Stimulated activated CD4-positive, alpha-beta T cell treated with anti-CD3 and anti-CD28 coated beads, Interleukin-2, amount 100 ng/mL, for 4 hours (primary cell): ENCODE measurements at regions not wholly inside any gene's neighbourhood (a gene's known extent, or its start where the extent isn't known, plus 50 kb on each side); places are given as distances from the start of the nearest gene placed in this dataset.

Experiments
- DNase-seq: peaks from one replicate; pipeline ENCODE4 v3.0.0-alpha.2; 2020; ENCODE audit warnings: low read depth

- no peak for DNase-seq
These were observed 828.1 kb upstream of the ZNF608 start for GRCh38 chr5:125574491-125575044.

DNA sequence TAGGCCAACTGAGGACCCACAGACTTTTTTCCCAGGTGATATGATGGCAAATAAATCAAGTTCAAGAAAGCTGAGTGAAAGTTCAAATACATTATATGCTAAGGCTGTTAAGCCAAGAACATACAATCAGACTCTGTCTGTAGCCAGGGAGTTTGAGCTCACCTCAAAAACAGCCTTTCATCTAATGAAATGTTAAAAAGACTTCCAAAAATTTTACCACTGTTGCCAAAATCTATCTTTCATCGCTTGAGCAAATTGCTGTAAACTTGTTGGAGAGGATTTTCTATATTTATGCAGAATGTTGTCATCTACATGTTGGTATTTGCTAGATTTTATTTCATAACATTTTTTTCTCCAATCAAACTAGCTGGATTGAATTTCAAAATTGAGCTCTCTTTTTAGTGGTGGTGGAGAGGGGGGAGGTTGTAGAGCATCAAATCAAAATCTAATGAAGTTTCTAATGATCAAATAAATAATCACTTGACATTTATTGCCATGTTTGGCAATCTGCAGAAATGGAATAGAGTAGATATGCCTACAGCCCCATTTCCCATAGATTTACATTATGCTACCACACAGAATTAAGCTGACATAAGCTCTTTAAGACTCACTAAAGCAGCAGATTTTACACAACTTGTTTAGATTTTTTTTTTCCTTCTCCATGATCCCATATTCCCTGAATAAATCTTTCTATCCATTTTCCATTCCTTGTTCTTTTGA lies 828.9 kb upstream of the ZNF608 start:
- no peak for DNase-seq

GRCh38 chr5:125575891-125576505 lies 829.6 kb upstream of the ZNF608 start:
- DNase-seq, result no peak

GRCh38 chr5:125576822-125577221 lies 830.4 kb upstream of the ZNF608 start:
- DNase-seq, result no peak

DNA sequence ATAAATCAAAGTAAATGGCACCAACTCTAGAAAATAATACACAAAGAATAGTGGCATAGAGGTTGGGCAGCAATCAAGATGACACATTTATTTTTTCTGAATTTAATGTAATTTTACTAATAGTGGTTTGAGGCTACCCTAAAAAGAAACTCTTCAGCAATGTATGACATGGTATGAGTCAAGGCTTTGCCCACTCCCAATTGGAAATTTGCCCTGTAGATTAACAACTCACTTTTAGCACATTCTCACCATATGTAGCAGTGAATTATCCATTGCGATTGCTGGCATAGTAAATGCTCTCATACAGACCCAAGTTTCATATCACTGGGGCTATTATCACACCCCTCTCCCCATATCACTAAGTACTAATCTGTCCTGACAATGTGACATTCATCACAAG lies 832.1 kb upstream of the ZNF608 start:
- no peak for DNase-seq

- no peak for DNase-seq
These were observed 832.7 kb upstream of the ZNF608 start for GRCh38 chr5:125579182-125579581.

DNA sequence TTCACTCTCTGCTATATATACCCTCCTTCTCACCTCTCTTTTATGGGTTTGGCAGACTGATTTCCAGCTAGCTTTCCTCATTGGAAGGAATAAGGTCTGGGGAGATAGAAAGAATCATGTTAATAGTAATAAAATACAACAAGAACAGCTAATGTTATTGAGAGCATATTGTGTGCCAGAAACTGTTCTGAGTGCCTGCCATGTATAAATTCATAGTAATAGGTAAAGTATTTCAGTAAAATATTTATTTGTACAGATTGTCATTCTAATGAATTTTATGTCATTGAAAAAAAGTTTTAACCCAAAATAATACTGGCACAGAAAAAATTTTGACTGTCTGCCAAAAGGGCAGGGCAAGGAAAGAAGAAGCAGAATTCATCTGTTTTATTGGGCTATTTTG lies 834.9 kb upstream of the ZNF608 start:
- DNase-seq, result no peak

DNA sequence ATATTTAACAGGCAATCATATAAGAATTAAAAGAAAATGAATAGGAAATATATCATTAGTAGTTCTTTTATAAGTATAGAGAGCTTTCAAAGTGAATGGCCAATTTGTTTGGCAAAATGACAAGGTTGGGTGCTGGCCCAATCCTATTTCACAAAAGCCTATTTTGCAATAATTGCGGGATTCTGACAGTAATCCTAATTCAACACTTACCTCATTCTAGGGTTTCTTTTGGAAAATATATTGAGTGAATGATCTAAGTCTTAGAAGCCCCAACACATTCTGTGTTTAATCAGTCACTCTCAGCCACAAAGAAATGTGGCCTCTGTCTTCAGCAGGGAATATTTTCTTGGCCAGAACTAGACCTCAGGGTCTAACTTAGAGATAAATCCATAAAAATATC lies 835.9 kb upstream of the ZNF608 start:
- DNase-seq, result no peak

DNA sequence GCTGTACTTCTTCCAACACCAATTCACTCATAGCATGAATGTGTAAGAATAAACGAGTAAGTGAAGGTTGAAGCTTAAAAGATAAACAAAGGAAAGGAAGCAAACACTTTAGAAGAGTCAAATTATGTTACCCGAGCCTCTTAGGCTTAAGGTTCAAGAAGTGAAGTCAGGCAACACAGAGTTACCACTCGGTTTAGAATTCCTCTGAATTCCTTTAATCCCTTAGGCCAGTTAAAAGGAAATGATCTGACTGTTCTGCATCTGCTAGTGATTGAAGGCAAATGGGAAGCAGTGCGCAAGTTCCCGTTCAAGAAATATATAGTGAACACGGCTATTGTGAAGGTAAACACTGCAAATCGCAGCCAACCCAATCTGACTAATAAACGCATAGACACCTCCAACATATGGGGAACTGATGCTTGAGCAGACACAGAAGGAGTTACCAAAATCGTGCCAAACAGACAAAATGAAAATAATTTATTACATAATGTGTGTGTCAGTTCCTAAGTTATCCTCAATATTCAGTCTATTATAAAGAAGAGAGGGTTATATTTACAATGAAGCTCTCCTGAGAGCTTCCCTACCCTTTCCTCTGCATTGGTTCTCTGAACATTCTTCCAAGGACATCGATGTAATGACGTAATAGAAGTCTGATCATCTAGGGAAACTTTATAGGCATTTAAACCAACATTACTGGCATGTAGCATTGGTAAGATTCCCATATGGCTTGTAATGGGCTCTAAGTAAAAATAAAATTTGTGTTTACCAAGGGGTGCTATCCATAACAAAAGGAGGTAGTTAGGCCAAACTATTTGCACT lies 837.1 kb upstream of the ZNF608 start:
- no peak for DNase-seq

DNA sequence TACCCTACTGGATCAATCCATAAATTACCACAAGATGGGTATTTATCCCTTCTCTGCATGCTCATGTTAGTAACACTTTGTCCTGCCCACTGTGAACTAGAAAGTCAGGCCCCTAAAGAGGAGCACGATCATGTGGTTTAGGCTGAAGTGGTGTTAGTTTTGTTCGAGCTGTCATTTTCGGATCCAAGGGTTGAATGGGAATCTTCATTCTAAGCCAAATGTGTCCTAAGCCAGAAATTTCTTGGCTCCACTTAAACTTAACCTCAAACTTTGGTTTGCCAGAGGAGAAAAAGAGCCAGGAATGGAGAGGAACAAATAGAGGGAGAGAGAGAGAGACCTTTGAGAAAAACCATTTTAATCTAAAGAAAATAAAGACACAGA lies 837.7 kb upstream of the ZNF608 start:
- DNase-seq, result no peak

DNA sequence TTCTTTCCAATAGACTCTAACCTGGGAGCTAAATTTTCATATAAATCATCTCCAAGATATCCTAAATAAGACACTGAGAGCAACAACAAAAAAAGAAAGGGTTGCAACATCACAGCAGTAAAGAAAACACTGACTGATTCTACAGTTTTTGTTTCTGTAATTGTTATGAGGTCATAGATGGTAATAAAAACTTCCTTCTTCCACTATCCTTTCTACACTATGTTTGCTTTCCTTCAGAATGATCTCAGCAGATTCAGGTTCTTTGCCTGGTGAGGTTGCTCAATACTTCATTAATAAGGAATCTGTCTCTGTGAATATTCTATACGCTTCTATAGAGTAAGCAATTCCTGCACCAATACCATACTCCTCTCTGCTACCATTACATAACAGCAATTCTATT lies 835.6 kb upstream of the GRAMD2B start:
- DNase-seq, result no peak

DNA sequence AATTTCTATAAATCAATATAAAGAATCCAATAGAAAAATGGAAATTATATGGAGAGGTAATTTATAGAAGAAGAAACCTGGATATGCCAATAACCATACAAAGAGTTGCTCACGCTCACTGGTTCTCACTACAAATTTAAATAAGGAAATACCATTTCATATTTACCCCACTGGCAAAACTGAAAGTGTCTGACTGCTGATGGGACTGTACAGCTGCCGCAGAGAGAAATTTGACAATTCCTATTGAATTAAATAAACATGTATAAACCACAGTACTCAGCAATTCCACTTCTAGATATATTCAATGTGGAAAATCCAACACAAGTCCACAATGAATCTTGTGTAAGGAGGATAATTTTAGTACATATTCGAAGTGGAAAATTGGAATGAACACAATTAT lies 830.4 kb upstream of the GRAMD2B start:
- DNase-seq, result no peak

- no peak for DNase-seq
These were observed 828.1 kb upstream of the GRAMD2B start for GRCh38 chr5:125595095-125595494.

DNA sequence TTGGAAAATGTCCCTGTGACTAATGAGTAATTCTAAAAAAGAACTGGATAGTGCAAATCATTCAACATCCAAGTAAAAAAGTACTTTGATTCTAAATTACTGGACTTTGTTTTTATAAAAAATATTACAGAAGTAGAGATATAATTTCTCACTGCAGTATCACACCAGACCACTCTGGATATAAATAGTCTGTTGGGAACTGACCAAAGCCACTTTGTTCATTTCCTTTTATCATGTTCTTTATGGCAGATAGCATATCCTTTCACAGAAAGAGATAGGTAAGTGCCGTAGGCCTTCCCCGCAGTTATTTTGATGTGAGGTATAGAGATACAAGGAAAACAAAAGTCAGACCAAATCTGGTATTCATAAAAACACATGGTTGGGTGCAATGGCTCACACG lies 827.4 kb upstream of the GRAMD2B start:
- no peak for DNase-seq

- DNase-seq, result no peak
These were observed 825.9 kb upstream of the GRAMD2B start for GRCh38 chr5:125597338-125597737.

DNA sequence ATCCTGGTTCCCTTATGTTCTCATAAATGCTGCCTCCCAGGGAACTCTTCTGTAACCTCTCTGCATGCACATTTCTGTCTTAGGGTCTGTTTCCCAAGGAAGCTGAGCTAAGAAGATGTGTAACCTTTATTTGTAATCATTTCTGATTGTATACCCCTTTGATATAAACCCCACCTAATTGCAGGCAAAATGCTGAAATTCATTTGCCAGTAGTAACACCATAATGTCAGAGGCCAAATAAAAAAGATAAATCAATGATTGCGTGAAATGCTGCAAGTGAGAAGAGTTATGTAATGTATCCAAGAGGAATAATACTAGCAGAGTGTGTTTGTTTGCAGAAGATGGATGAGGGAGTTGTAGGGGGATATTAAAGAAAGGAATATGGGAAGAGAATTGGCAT lies 822.6 kb upstream of the GRAMD2B start:
- no peak for DNase-seq

- DNase-seq, result no peak
These were observed 821.0 kb upstream of the GRAMD2B start for GRCh38 chr5:125602184-125602583.

DNA sequence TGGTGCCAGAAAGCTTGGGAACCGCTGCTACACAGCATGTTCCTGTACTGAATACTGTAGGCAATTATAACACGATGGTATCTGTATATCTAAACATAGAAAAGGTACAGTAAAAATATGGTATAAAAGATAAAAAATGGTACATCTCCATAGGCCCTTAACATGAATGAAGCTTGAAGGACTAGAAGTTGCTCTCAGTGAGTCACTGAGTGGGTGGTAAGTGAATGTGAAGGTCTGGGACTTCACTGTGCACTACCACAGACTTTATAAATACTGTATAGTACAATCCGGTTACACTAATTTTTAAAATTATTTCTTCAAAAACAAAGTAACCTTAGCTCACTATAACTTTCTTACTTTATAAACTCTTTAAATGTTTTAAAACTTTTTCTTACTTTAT lies 819.9 kb upstream of the GRAMD2B start:
- no peak for DNase-seq

DNA sequence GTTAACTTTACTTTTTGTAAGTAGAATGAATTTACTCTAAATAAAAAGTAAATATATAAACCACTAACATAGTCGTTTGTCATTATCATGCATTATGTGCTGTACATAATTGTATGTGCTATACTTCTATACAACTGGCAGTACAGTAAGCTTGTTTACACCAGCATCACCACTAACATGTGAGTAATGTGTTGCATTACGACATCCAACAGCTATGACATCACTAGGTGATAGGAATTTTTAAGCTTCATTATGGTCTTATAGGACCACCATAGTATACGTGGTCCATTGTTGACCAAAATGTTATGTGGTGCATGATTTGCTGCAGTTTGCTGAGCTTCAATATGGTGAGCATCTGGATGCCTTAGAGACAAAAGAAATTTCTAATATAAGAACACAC lies 819.1 kb upstream of the GRAMD2B start:
- DNase-seq, result no peak

DNA sequence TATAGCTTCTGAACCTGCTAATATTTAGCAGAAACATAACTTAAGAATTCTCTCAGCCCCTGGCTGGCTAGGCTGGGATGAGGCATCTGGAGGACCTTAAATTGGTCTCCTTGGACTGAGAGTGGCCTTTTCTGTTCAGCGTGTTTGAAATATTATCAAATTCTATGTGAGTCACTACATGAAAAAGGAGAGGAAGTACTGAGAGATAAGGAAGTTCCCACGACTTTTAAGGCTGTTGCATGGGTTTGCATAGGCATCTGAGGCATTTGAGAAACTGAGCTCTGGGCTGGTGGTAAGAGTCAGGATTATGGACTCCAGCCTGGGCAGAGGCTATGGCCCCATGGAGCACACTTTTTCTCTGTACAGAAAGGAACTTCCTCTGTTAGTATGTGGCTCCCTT lies 816.2 kb upstream of the GRAMD2B start:
- no peak for DNase-seq

DNA sequence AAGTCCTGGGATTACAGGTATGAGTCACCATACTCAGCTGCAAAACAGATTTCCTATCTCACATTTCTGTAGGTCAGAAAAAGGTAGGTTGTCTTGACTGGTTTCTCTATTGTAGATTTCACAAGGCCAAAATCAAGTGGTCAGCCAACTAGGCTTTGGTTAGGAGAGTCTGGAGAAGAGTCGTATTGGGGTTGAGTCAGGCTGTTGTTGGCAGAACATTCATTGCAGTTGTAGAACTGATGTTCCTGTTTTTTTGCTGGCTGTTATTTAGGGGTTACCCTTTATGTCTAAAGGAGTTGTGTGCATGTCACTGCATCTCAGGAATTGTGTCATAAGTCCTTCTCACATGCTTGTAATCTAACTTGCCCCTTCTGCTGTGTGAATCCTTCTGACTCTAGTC lies 814.2 kb upstream of the GRAMD2B start:
- no peak for DNase-seq

DNA sequence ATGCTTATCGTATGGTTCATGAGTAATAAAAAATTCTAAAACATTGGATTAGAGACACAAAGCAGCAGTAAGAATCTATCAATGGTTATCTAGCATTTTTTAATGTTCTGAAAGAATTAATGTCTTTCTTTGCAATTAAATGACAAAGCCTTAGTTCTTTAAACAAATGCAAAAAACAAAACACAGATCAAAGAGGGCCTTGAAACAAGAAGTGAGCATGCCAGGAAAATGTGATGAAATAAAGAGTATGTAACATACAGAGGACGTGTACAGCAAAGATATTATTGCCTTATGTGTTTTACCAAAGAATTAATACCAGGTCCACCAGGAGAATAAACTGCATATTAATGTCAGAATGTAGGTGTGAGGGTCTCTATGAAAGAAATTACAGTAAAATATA lies 812.3 kb upstream of the GRAMD2B start:
- no peak for DNase-seq

- DNase-seq, result no peak
These were observed 811.7 kb upstream of the GRAMD2B start for GRCh38 chr5:125611541-125611940.
